Endothelial cell of umbilical vein (primary cell): ENCODE measurements at regions not wholly inside any gene's neighbourhood (a gene's known extent, or its start where the extent isn't known, plus 50 kb on each side); places are given as distances from the start of the nearest gene placed in this dataset.

Experiments
- BruUV-seq: library from RNA; stranded (reverse); fragments of 400-500 nt; replicated peaks from 2 replicates; lab custom pipeline; 2021; lab: Mats Ljungman, UMichigan
- CTCF ChIA-PET: fragments of 300-600, 350-600 bp; sonication (Branson Sonifier 250); formaldehyde crosslinking; loops from one replicate; lab custom pipeline; 2021; ENCODE audit warnings: antibody characterized with exemption, inconsistent platforms; lab: Charles Lee
- POLR2A ChIA-PET: fragments of 300-600, 350-600 bp; sonication (Branson Sonifier 250); formaldehyde crosslinking; loops from one replicate; lab custom pipeline; 2021; ENCODE audit warnings: antibody characterized with exemption, inconsistent platforms; lab: Charles Lee
- DNase-seq: peaks from one replicate; pipeline ENCODE4 v3.0.0-alpha.2; 2011; ENCODE audit warnings: low read depth, low spot score
- FAIRE-seq: peaks from 2 replicates; lab custom pipeline; 2011; peaks lifted over from hg19 to GRCh38; lab: Jason Lieb, UNC
- H2AFZ ChIP-seq: 2 replicates; pipeline ENCODE4 v1.6.0; 2012; ENCODE audit warnings: low read depth, low read length, control low read depth, inconsistent platforms
- H3K27ac ChIP-seq: 2 replicates; pipeline ENCODE4 v1.5.1; 2011; ENCODE audit warnings: low read depth, mild to moderate bottlenecking, control low read depth, low read length, moderate library complexity; ENCODE audit not compliant: insufficient read depth
- H3K27me3 ChIP-seq, 2 experiments: 2 replicates each; pipeline versions ENCODE4 v1.6.0 to v1.6.1; 2011; ENCODE audit warnings: low read length in 2 of 2, mixed read lengths in 1 of 2; ENCODE audit not compliant: control insufficient read depth in 2 of 2, insufficient read depth in 2 of 2
- H3K36me3 ChIP-seq, 2 experiments: 2 replicates in 1 of 2; 3 replicates in 1 of 2; pipeline ENCODE4 v1.5.1; 2011; ENCODE audit warnings: low read length in 2 of 2, mild to moderate bottlenecking in 1 of 2, moderate library complexity in 1 of 2; ENCODE audit not compliant: control insufficient read depth in 2 of 2, insufficient read depth in 2 of 2; ENCODE audit errors: extremely low read depth in 1 of 2
- H3K4me1 ChIP-seq: 3 replicates; pipeline ENCODE4 v1.5.1; 2011; ENCODE audit warnings: mild to moderate bottlenecking, low read length; ENCODE audit not compliant: control insufficient read depth, insufficient read depth; ENCODE audit errors: extremely low read depth
- H3K4me2 ChIP-seq: 2 replicates; pipeline ENCODE4 v1.6.1; 2011; ENCODE audit warnings: low read length, control low read depth, mixed read lengths; ENCODE audit not compliant: insufficient read depth
- H3K4me3 ChIP-seq, 3 experiments: fragments of 200-600 bp in 1 of 3; sonication (generic), shearing (Covaris generic) in 1 of 3; replicated peaks in 1 of 3; 2 replicates each; pipeline ENCODE4 v1.5.1; 2011 to 2016; ENCODE audit warnings: control low read depth in 3 of 3, low read length in 3 of 3, mild to moderate bottlenecking in 2 of 3, inconsistent platforms in 1 of 3, low read depth in 1 of 3, moderate library complexity in 1 of 3; ENCODE audit not compliant: insufficient read depth in 1 of 3
- H3K79me2 ChIP-seq: 2 replicates; pipeline ENCODE4 v1.6.0; 2012; ENCODE audit warnings: low read length, inconsistent platforms; ENCODE audit not compliant: control insufficient read depth, insufficient read depth
- H3K9ac ChIP-seq: replicated peaks from 2 replicates; pipeline ENCODE3; 2011; ENCODE audit warnings: low read length, control low read depth; ENCODE audit not compliant: insufficient read depth; ENCODE audit errors: extremely low read depth
- H3K9me1 ChIP-seq: replicated peaks from 3 replicates; pipeline ENCODE4 v1.6.0; 2011; ENCODE audit warnings: mild to moderate bottlenecking, low read length; ENCODE audit not compliant: control insufficient read depth, insufficient read depth; ENCODE audit errors: extremely low read depth
- H3K9me3 ChIP-seq: replicated peaks from 2 replicates; pipeline ENCODE4 v1.5.1; 2012; ENCODE audit warnings: low read length, inconsistent platforms; ENCODE audit not compliant: control insufficient read depth, insufficient read depth
- H4K20me1 ChIP-seq: replicated peaks from 2 replicates; pipeline ENCODE3; 2011; ENCODE audit warnings: mild to moderate bottlenecking, low read length; ENCODE audit not compliant: control insufficient read depth, insufficient read depth; ENCODE audit errors: extremely low read depth
- FOS ChIP-seq: IDR thresholded peaks from 2 replicates; pipeline ENCODE4 v1.6.1; 2011; ENCODE audit warnings: mild to moderate bottlenecking, low read length, moderate library complexity, borderline replicate concordance; ENCODE audit not compliant: insufficient read depth
- GATA2 ChIP-seq: IDR thresholded peaks from 2 replicates; pipeline ENCODE4 v1.7.0; 2011; ENCODE audit warnings: low read depth, mild to moderate bottlenecking, moderate library complexity, mixed read lengths, low read length; ENCODE audit not compliant: insufficient read length, insufficient read depth
- JUN ChIP-seq: IDR thresholded peaks from 2 replicates; pipeline ENCODE4 v1.6.1; 2011; ENCODE audit warnings: borderline replicate concordance, low read depth; ENCODE audit not compliant: insufficient read length, insufficient read depth
- POLR2A ChIP-seq: IDR thresholded peaks from 2 replicates; pipeline ENCODE4 v1.6.1; 2012; ENCODE audit warnings: low read depth, mild to moderate bottlenecking, control low read depth, low read length
- POLR2AphosphoS5 ChIP-seq: IDR thresholded peaks from 2 replicates; pipeline ENCODE4 v1.6.1; 2012; ENCODE audit warnings: low read depth, mild to moderate bottlenecking, control low read depth, low read length, moderate library complexity; ENCODE audit not compliant: insufficient read depth
- dilution Hi-C: fragments of 300-500 bp; cut with MboI; formaldehyde crosslinking; loops from one replicate; pipeline ENCODE4 v1.15.0; 2019; ENCODE audit warnings: low sequenced_read_pairs; ENCODE audit not compliant: extremely low pct_ligation_motif_present
- intact Hi-C: fragments of 100-400 bp; cut with micrococcal nuclease; formaldehyde crosslinking; loops from one replicate; pipeline ENCODE4 v1.10.0; 2022
- TF ChIP-seq, protein P1 (sequence below): IDR thresholded peaks from 2 replicates; pipeline ENCODE4 v1.6.1; 2011; ENCODE audit not compliant: insufficient read depth, insufficient read length

DNA sequence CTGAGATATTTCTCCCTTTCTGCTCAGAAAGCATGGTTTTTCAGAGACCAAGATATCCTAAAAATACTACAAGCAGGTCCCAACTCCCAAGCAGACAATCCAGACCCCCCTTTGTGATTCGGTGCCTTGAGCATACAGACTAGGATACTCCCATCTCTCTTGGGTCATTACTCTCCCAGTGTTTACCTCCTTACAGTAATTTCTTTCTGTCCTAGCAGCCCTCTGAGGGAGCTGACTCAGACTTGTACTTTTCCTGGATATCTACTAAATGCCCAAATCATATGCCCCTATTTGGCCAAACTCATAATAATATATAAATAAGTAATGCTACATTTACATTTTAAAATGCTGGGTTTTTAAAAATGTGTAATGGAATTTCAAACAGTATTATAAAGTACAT lies 355.6 kb downstream of the LRIG3 start:
- Histone ChIP-seq H4K20me1 (no peaks in the 10 kb centered on the region), H3K4me2 (no peak overlapping the region), H3K4me1 (no peaks in the 10 kb centered on the region), H3K9ac (no peak overlapping the region), H2AFZ (no peak overlapping the region), H3K36me3 (no peaks in the 10 kb centered on the region), H3K4me3 (no peak overlapping the region), H3K9me3 (no peaks in the 10 kb centered on the region), H3K79me2 (no peaks in the 10 kb centered on the region), H3K27ac (no peak overlapping the region), H3K27me3 (no peaks in the 10 kb centered on the region), H3K9me1 (no peaks in the 10 kb centered on the region)
- ChIA-PET CTCF (no interaction called here), POLR2A (no interaction called here)
- dilution Hi-C loops, result no loop called here
- FAIRE-seq (no peak), DNase-seq (no peak)
- intact Hi-C loops, result no loop called here
- no TSS peak for BruUV-seq
- no peak for TF ChIP-seq FOS
- TF ChIP-seq, protein P1, sequence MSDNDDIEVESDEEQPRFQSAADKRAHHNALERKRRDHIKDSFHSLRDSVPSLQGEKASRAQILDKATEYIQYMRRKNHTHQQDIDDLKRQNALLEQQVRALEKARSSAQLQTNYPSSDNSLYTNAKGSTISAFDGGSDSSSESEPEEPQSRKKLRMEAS, result no peak

DNA sequence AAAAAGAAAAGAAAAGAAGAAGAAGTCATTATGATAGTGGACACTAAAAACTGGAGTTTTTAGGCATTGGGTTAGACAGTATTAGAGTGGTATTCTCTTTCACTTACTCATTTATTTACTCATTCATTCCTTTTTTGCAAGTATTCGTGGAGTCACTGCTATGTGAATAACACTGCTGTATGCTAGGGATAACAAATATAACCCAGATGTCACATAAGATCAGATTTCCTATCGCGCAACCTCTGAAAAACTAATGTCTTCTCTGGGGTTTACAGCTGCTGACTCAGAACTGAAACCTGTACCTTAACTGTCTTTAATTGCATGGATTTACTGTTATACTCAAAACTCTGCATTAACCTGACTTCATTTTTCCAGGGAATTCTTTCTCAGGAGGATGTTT lies 353.7 kb downstream of the LRIG3 start:
- intact Hi-C loops, result no loop called here
- H3K9me1 ChIP-seq, result no peaks in the 10 kb centered on the region
- no peaks in the 10 kb centered on the region for H3K27me3 ChIP-seq
- no peak overlapping the region for H3K9ac ChIP-seq
- no peak overlapping the region for H3K4me3 ChIP-seq
- no peaks in the 10 kb centered on the region for H3K36me3 ChIP-seq
- no peak overlapping the region for H3K27ac ChIP-seq
- no peaks in the 10 kb centered on the region for H3K9me3 ChIP-seq
- CTCF ChIA-PET, result no interaction called here
- no peaks in the 10 kb centered on the region for H4K20me1 ChIP-seq
- H3K4me2 ChIP-seq, result no peak overlapping the region
- POLR2A ChIA-PET, result no interaction called here
- dilution Hi-C loops, result no loop called here
- no peak for DNase-seq
- FAIRE-seq, result no peak
- TF ChIP-seq JUN, result no peak
- TF ChIP-seq POLR2A, result no peak
- TF ChIP-seq GATA2, result no peak
- no peak for TF ChIP-seq POLR2AphosphoS5
- no peaks in the 10 kb centered on the region for H3K4me1 ChIP-seq
- no peaks in the 10 kb centered on the region for H3K79me2 ChIP-seq
- H2AFZ ChIP-seq, result no peak overlapping the region
- no TSS peak for BruUV-seq
